Fibroblast of skin of left quadriceps (primary cell): ENCODE measurements at regions not wholly inside any gene's neighbourhood (a gene's known extent, or its start where the extent isn't known, plus 50 kb on each side); places are given as distances from the start of the nearest gene placed in this dataset.

ENCODE experiments used
- DNase-seq, 2 experiments: peaks; one replicate each; pipeline ENCODE4 v3.0.0-alpha.2; 2013; ENCODE audit warnings: low read depth in 2 of 2

- no peak for DNase-seq
Observed at GRCh38 chr12:20967756-20968155, 157.3 kb downstream of the SLCO1B3 start.

- no peak for DNase-seq
Observed at GRCh38 chr12:20969766-20970165, 159.3 kb downstream of the SLCO1B3 start.

GRCh38 chr12:20985399-20985798 lies 145.6 kb upstream of the SLCO1B1 start:
- no peak for DNase-seq

GRCh38 chr12:21001778-21002177 lies 129.2 kb upstream of the SLCO1B1 start:
- no peak for DNase-seq

GRCh38 chr12:21025656-21026055 lies 105.3 kb upstream of the SLCO1B1 start:
- no peak for DNase-seq

- DNase-seq = no peak
Observed at GRCh38 chr12:21026302-21026701, 104.7 kb upstream of the SLCO1B1 start.

GRCh38 chr12:21054334-21054733 lies 76.7 kb upstream of the SLCO1B1 start:
- DNase-seq = no peak

GRCh38 chr12:21065845-21066244 lies 65.1 kb upstream of the SLCO1B1 start:
- no peak for DNase-seq

GRCh38 chr12:21073129-21073528 lies 57.9 kb upstream of the SLCO1B1 start:
- DNase-seq = no peak

- DNase-seq = peak; percentile 29 to 40
Observed at GRCh38 chr12:21073822-21074460, 57.1 kb upstream of the SLCO1B1 start.
